Right atrium auricular region (tissue), 2 donors: ENCODE measurements at regions not wholly inside any gene's neighbourhood (a gene's known extent, or its start where the extent isn't known, plus 50 kb on each side); places are given as distances from the start of the nearest gene placed in this dataset.

Experiments used
- DNase-seq: peaks from one replicate; pipeline ENCODE4 v3.0.0-alpha.2; 2019; ENCODE audit warnings: low spot score
- H3K27ac ChIP-seq, 2 donors: fragments of 200-600 bp; sonication (generic); 1 replicate in 1 of 2; 2 replicates in 1 of 2; pipeline ENCODE4 v1.5.1; 2016 to 2019
- H3K27me3 ChIP-seq, 2 donors: fragments of 200-600 bp; sonication (generic); one replicate each; pipeline versions ENCODE4 v1.5.1 to v1.6.0; 2017 to 2019
- H3K36me3 ChIP-seq: fragments of 200-600 bp; sonication (generic); one replicate; pipeline ENCODE4 v1.5.1; 2016
- H3K4me1 ChIP-seq, 2 donors: fragments of 200-600 bp; sonication (generic); one replicate each; pipeline versions ENCODE4 v1.5.1 to v1.6.0; 2017 to 2019
- H3K4me3 ChIP-seq, 2 donors: fragments of 200-600 bp; sonication (generic); 1 replicate in 1 of 2; 2 replicates in 1 of 2; pipeline ENCODE4 v1.5.1; 2017 to 2019; ENCODE audit warnings: mild to moderate bottlenecking in 1 of 2, moderate library complexity in 1 of 2
- H3K9me3 ChIP-seq, 2 donors: fragments of 200-600 bp; sonication (generic); one replicate each; pipeline ENCODE4 v1.5.1; 2019
- TF ChIP-seq, protein P1 (sequence below), 2 donors: fragments of 200-600 bp; sonication (generic); IDR thresholded peaks; one replicate each; pipeline ENCODE4 v1.5.1; 2019; ENCODE audit warnings: antibody characterized with exemption in 2 of 2

GRCh38 chr7:98556288-98556687 lies 60.8 kb upstream of the NPTX2 start:
- H3K9me3 ChIP-seq = peaks cover 3 to 15% of the 10 kb centered on the region in 2 donors
- no peak overlapping the region for H3K27ac ChIP-seq
- no peak for DNase-seq
- no peaks in the 10 kb centered on the region for H3K4me1 ChIP-seq
- TF ChIP-seq, protein P1, sequence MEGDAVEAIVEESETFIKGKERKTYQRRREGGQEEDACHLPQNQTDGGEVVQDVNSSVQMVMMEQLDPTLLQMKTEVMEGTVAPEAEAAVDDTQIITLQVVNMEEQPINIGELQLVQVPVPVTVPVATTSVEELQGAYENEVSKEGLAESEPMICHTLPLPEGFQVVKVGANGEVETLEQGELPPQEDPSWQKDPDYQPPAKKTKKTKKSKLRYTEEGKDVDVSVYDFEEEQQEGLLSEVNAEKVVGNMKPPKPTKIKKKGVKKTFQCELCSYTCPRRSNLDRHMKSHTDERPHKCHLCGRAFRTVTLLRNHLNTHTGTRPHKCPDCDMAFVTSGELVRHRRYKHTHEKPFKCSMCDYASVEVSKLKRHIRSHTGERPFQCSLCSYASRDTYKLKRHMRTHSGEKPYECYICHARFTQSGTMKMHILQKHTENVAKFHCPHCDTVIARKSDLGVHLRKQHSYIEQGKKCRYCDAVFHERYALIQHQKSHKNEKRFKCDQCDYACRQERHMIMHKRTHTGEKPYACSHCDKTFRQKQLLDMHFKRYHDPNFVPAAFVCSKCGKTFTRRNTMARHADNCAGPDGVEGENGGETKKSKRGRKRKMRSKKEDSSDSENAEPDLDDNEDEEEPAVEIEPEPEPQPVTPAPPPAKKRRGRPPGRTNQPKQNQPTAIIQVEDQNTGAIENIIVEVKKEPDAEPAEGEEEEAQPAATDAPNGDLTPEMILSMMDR (IDR thresholded peaks at IDR 0.05) = no peak
- H3K27me3 ChIP-seq = no peaks in the 10 kb centered on the region
- no peak overlapping the region for H3K4me3 ChIP-seq
- H3K36me3 ChIP-seq = no peaks in the 10 kb centered on the region

GRCh38 chr7:98555403-98555802 lies 61.7 kb upstream of the NPTX2 start:
- Histone ChIP-seq H3K4me1 (no peaks in the 10 kb centered on the region), H3K27me3 (no peaks in the 10 kb centered on the region)
- TF ChIP-seq, protein P1 (IDR thresholded peaks at IDR 0.05) = no peak

DNA sequence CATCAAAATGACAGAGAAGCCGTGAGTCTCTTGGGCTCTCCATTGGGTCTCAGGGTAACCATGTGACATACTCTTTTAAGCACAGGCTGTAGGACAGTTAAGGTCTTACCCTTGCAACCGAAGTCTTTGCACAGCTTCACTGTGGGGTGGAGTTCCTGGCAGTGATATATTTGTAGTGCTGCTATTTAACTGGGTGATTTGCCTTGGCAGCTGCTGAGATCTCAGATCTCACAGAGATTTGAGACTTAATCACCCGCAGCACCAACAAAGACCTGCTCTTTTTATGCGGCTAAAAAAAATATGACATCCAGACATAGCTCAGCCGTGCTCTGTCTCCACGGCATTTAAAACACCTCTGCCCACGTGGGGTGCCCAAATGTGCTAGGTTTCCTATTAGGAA lies 63.4 kb upstream of the NPTX2 start:
- H3K27me3 ChIP-seq = no peaks in the 10 kb centered on the region
- H3K27ac ChIP-seq = no peak overlapping the region
- H3K36me3 ChIP-seq = no peaks in the 10 kb centered on the region
- no peak overlapping the region for H3K4me3 ChIP-seq
- H3K9me3 ChIP-seq = peaks cover 3 to 18% of the 10 kb centered on the region in 2 donors
- DNase-seq = no peak
- TF ChIP-seq, protein P1 (IDR thresholded peaks at IDR 0.05) = no peak
- H3K4me1 ChIP-seq = no peaks in the 10 kb centered on the region

More at GRCh38 chr7:98555403-98555802, 61.7 kb upstream of the NPTX2 start:
- Histone ChIP-seq H3K36me3 (no peaks in the 10 kb centered on the region), H3K4me3 (no peak overlapping the region), H3K27ac (no peak overlapping the region), H3K9me3 (peaks cover 3 to 18% of the 10 kb centered on the region in 2 donors)
- DNase-seq = no peak

- no peak for DNase-seq
- no peaks in the 10 kb centered on the region for H3K4me1 ChIP-seq
- no peak overlapping the region for H3K27ac ChIP-seq
- H3K27me3 ChIP-seq = no peaks in the 10 kb centered on the region
- no peaks in the 10 kb centered on the region for H3K36me3 ChIP-seq
- peaks cover 3 to 18% of the 10 kb centered on the region in 2 donors for H3K9me3 ChIP-seq
- no peak overlapping the region for H3K4me3 ChIP-seq
- TF ChIP-seq, protein P1 (IDR thresholded peaks at IDR 0.05) = no peak
Observed at GRCh38 chr7:98551611-98552273, 65.3 kb upstream of the NPTX2 start.

- Histone ChIP-seq H3K36me3 (no peaks in the 10 kb centered on the region), H3K4me3 (no peak overlapping the region)
Observed at GRCh38 chr7:98548971-98549370, 68.1 kb upstream of the NPTX2 start.

More at GRCh38 chr7:98548971-98549370, 68.1 kb upstream of the NPTX2 start:
- H3K9me3 ChIP-seq = peaks cover 3 to 18% of the 10 kb centered on the region in 2 donors
- no peaks in the 10 kb centered on the region for H3K27me3 ChIP-seq
- H3K4me1 ChIP-seq = no peaks in the 10 kb centered on the region
- H3K27ac ChIP-seq = no peak overlapping the region
- TF ChIP-seq, protein P1 (IDR thresholded peaks at IDR 0.05) = no peak
- no peak for DNase-seq
